HepG2 (cell line): ENCODE measurements at regions not wholly inside any gene's neighbourhood (a gene's known extent, or its start where the extent isn't known, plus 50 kb on each side); places are given as distances from the start of the nearest gene placed in this dataset.

ENCODE experiments used
- ATAC-seq: fragments of 200-7000 bp; cut with Tn5 transposase; 3 replicates; pipeline ENCODE4 v1.9.1; 2020; ENCODE audit warnings: mild to moderate bottlenecking, moderate library complexity
- BruUV-seq: library from RNA; stranded (reverse); fragments of 400-500 nt; replicated peaks from 2 replicates; lab custom pipeline; 2021; lab: Mats Ljungman, UMichigan
- CTCF ChIA-PET: fragments of 300-600 bp; formaldehyde crosslinking; extraction: SDS; loops from one replicate; lab custom pipeline; 2021; ENCODE audit warnings: low total read pairs, inconsistent platforms, low intra/inter-chr PET ratio; lab: Yijun Ruan, JAX
- POLR2A ChIA-PET: fragments of 350-600 bp; sonication (Branson Sonifier 250); formaldehyde crosslinking; loops from one replicate; lab custom pipeline; 2020; ENCODE audit warnings: antibody characterized with exemption, inconsistent platforms; lab: Yijun Ruan, JAX
- DNase-seq: peaks from one replicate; pipeline ENCODE4 v3.0.0-alpha.2; 2015; ENCODE audit warnings: low spot score
- FAIRE-seq: peaks from 3 replicates; lab custom pipeline; 2011; peaks lifted over from hg19 to GRCh38; lab: Jason Lieb, UNC
- H2AFZ ChIP-seq: one replicate; pipeline ENCODE4 v1.6.1; 2011; ENCODE audit warnings: low read length, inconsistent platforms
- H3K27ac ChIP-seq: fragments of 300-600 bp; 3 replicates; pipeline ENCODE4 v1.8.0; 2011; ENCODE audit warnings: mixed run types, mild to moderate bottlenecking, mixed read lengths, low read length, inconsistent platforms; ENCODE audit not compliant: insufficient read depth; ENCODE audit errors: extremely low read length
- H3K27me3 ChIP-seq, 2 experiments: fragments of 200-600 bp in 1 of 2; 2 replicates in 1 of 2; 3 replicates in 1 of 2; pipeline versions ENCODE4 v1.6.0 to v1.8.0; 2011; ENCODE audit warnings: low read length in 2 of 2, mild to moderate bottlenecking in 2 of 2, moderate library complexity in 2 of 2, inconsistent platforms in 1 of 2; ENCODE audit not compliant: insufficient read depth in 2 of 2, control insufficient read depth in 1 of 2
- H3K36me3 ChIP-seq, 2 experiments: fragments of 200-600 bp in 1 of 2; replicated peaks in 1 of 2; 2 replicates in 1 of 2; 3 replicates in 1 of 2; pipeline versions ENCODE4 v1.5.1 to v1.8.0; 2011; ENCODE audit warnings: low read length in 2 of 2, inconsistent platforms in 1 of 2; ENCODE audit not compliant: insufficient read depth in 2 of 2, control insufficient read depth in 1 of 2
- H3K4me1 ChIP-seq: 2 replicates; pipeline ENCODE4 v1.5.1; 2012; ENCODE audit warnings: low read length, inconsistent platforms; ENCODE audit not compliant: insufficient read depth
- H3K4me2 ChIP-seq: 2 replicates; pipeline ENCODE4 v1.6.0; 2011; ENCODE audit warnings: low read depth, low read length, inconsistent platforms
- H3K4me3 ChIP-seq, 3 experiments: fragments of 200-600 bp in 1 of 3; sonication (generic), shearing (Covaris generic) in 1 of 3; replicated peaks in 1 of 3; 2 replicates each; pipeline ENCODE4 v1.5.1; 2011 to 2016; ENCODE audit warnings: low read length in 3 of 3, inconsistent platforms in 2 of 3, low read depth in 2 of 3, mild to moderate bottlenecking in 2 of 3, control low read depth in 1 of 3, mixed read lengths in 1 of 3; ENCODE audit not compliant: insufficient read depth in 1 of 3
- H3K79me2 ChIP-seq: one replicate; pipeline ENCODE4 v1.6.1; 2011; ENCODE audit warnings: low read length, inconsistent platforms; ENCODE audit not compliant: insufficient read depth
- H3K9ac ChIP-seq: 2 replicates; pipeline ENCODE4 v1.6.0; 2011; ENCODE audit warnings: mild to moderate bottlenecking, low read depth, low read length, inconsistent platforms; ENCODE audit not compliant: insufficient read depth
- H3K9me3 ChIP-seq: 2 replicates; pipeline ENCODE4 v1.5.1; 2012; ENCODE audit warnings: mild to moderate bottlenecking, low read length
- H4K20me1 ChIP-seq: 2 replicates; pipeline ENCODE4 v1.6.0; 2011; ENCODE audit warnings: inconsistent platforms, mild to moderate bottlenecking, low read length, moderate library complexity; ENCODE audit not compliant: insufficient read depth
- EEA1 ChIP-seq: sonication (generic); formaldehyde crosslinking; IDR thresholded peaks from 2 replicates; pipeline ENCODE4 v1.5.1; 2020; ENCODE audit warnings: mild to moderate bottlenecking, missing genetic modification reagents, borderline replicate concordance
- HES4 ChIP-seq: sonication (generic); formaldehyde crosslinking; IDR thresholded peaks from 2 replicates; pipeline ENCODE4 v1.9.0; 2021; ENCODE audit warnings: mild to moderate bottlenecking, missing genetic modification reagents, borderline replicate concordance
- IRF2 ChIP-seq: IDR thresholded peaks from 2 replicates; pipeline ENCODE4 v1.6.1; 2018; ENCODE audit warnings: missing genetic modification reagents, missing compliant biosample characterization
- MBNL3 ChIP-seq: fragments of 250-450 bp; sonication (Bioruptor Pico); conservative IDR thresholded peaks from 2 replicates; pipeline ENCODE4 v1.8.0; 2022; ENCODE audit warnings: mild to moderate bottlenecking, inconsistent platforms
- PHB2 ChIP-seq: fragments of 450-650 bp; IDR thresholded peaks from 2 replicates; pipeline ENCODE4 v1.6.1; 2018; ENCODE audit not compliant: partially characterized antibody
- POLR2AphosphoS2 ChIP-seq: IDR thresholded peaks from 2 replicates; pipeline ENCODE4 v1.6.1; 2011; ENCODE audit warnings: low read depth, low read length, improper control_type of control experiment
- SNAPC2 ChIP-seq: sonication (generic); formaldehyde crosslinking; IDR thresholded peaks from 2 replicates; pipeline ENCODE4 v1.8.1; 2022; ENCODE audit warnings: mild to moderate bottlenecking, missing genetic modification reagents
- SRSF1 ChIP-seq: fragments of 200-400 bp; formaldehyde crosslinking; optimal IDR thresholded peaks from 2 replicates; pipeline ENCODE3; 2017; ENCODE audit warnings: mild to moderate bottlenecking, low read depth, low read length, moderate library complexity
- ZBTB7B ChIP-seq: sonication (generic); formaldehyde crosslinking; IDR thresholded peaks from 2 replicates; pipeline ENCODE4 v1.4.0; 2020; ENCODE audit warnings: missing genetic modification reagents
- ZNF598 ChIP-seq: sonication (generic); formaldehyde crosslinking; IDR thresholded peaks from 2 replicates; pipeline ENCODE4 v1.5.1; 2020; ENCODE audit warnings: mild to moderate bottlenecking, missing genetic modification reagents, borderline replicate concordance
- ZSCAN12 ChIP-seq: sonication (generic); formaldehyde crosslinking; IDR thresholded peaks from 2 replicates; pipeline ENCODE4 v1.9.0; 2021; ENCODE audit warnings: mild to moderate bottlenecking, missing genetic modification reagents
- WGBS: methylation state at CpG from one replicate; pipeline ENCODE4 v1.1.6; 2017; ENCODE audit warnings: low lambda C conversion rate; 5-methylcytosine and 5-hydroxymethylcytosine counted together
- in situ Hi-C: cut with HindIII; loops from 2 replicates; pipeline ENCODE4 v1.10.0; 2017; ENCODE audit warnings: low pct_unique_long_range_greater_than_20kb; ENCODE audit not compliant: extremely low pct_ligation_motif_present
- intact Hi-C: fragments of 100-400 bp; cut with micrococcal nuclease; formaldehyde crosslinking; loops from one replicate; pipeline ENCODE4 v1.10.0; 2022; ENCODE audit not compliant: unreplicated experiment
- TF ChIP-seq, protein P1 (sequence below): sonication (generic); formaldehyde crosslinking; IDR thresholded peaks from 2 replicates; pipeline ENCODE4 v1.4.0; 2020; ENCODE audit warnings: missing genetic modification reagents, low read depth, mild to moderate bottlenecking, borderline replicate concordance
- TF ChIP-seq, protein P2 (sequence below): sonication (generic); formaldehyde crosslinking; IDR thresholded peaks from 2 replicates; pipeline ENCODE4; 2020; ENCODE audit warnings: missing genetic modification reagents, mild to moderate bottlenecking, borderline replicate concordance
- TF ChIP-seq, protein P3 (sequence below): fragments of 450-650 bp; IDR thresholded peaks from 2 replicates; pipeline ENCODE4 v1.6.1; 2017
- TF ChIP-seq, protein P4 (sequence below): sonication (generic); formaldehyde crosslinking; IDR thresholded peaks from 2 replicates; pipeline ENCODE4 v1.5.1; 2020; ENCODE audit warnings: missing genetic modification reagents, mild to moderate bottlenecking, borderline replicate concordance

DNA sequence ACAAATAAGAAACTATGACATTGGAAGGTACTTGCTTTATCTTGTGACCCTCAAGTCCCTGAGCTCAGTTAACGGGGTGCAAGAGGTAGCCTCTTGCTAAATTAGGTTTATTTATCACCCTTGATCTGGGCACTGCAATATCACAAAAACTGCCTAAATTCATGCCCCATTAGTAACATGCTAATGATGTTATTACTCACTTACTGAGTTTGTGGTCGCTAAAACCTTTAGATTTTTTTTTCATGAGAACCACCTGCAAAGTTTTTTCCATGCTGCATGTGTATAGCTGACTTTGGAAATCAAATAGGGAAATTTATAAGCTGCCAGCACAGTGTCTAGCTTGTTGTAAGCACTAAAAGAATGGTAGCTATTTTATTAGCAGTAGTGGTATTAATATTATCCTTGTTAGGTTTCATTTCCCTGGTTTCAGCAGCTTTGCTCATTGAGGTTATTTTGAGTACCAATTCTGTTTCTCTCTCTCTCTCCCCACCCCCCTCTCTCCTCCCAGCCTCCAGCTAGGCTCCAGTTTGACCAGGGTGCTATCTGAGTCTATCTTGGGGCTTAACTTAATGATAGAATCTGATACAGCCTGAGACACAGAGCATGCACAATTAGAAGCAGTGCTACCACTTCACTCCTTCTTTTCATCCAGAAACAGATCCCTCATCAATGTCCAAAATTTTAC is 88.7 kb upstream of the ATP8B1 start (continued):
- TF ChIP-seq POLR2AphosphoS2 (no peak), HES4 (CRISPR knock-in tag) (no peak), ZSCAN12 (no peak), SRSF1 (no peak), EEA1 (CRISPR knock-in tag) (no peak)
- TF ChIP-seq, protein P1, sequence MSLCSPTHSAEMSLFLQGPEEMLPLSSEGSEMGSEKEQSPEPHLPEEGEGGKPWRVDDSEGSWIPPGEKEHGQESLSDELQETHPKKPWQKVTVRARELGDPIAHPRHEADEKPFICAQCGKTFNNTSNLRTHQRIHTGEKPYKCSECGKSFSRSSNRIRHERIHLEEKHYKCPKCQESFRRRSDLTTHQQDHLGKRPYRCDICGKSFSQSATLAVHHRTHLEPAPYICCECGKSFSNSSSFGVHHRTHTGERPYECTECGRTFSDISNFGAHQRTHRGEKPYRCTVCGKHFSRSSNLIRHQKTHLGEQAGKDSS, result no peak

DNA sequence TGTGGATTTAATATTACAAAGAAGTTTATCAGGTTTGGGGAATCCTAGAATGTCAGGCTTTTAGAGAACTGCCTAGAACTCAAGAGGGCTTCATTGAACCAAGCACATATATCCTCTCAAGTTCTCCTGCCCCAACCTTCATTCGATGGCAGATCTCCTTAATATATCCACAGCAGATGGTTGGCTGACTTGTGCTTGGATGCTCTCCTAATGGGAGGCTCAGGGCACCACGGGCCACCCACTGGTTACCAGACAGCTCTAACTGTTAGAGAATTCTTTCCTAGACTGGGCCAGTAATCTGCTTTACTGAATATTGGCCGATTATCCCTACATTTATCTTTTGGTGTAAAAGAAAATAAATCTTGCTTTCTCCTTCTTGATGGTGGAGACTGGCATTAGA is 87.2 kb upstream of the ATP8B1 start:
- DNase-seq, result no peak
- Histone ChIP-seq H2AFZ (no peak overlapping the region), H3K4me3 (no peak overlapping the region), H3K79me2 (no peaks in the 10 kb centered on the region), H4K20me1 (no peaks in the 10 kb centered on the region), H3K9ac (no peak overlapping the region), H3K9me3 (peaks cover 7% of the 10 kb centered on the region), H3K4me1 (peaks cover 5% of the 10 kb centered on the region; the same call in 1 of the 2 replicates), H3K27me3 (no peaks in the 10 kb centered on the region), H3K36me3 (no peaks in the 10 kb centered on the region), H3K27ac (no peak overlapping the region), H3K4me2 (no peak overlapping the region)
- TF ChIP-seq MBNL3 (CRISPR knock-in tag), result no peak
- no peak for TF ChIP-seq ZBTB7B
- TF ChIP-seq ZNF598 (CRISPR knock-in tag), result no peak
- TF ChIP-seq, protein P2, sequence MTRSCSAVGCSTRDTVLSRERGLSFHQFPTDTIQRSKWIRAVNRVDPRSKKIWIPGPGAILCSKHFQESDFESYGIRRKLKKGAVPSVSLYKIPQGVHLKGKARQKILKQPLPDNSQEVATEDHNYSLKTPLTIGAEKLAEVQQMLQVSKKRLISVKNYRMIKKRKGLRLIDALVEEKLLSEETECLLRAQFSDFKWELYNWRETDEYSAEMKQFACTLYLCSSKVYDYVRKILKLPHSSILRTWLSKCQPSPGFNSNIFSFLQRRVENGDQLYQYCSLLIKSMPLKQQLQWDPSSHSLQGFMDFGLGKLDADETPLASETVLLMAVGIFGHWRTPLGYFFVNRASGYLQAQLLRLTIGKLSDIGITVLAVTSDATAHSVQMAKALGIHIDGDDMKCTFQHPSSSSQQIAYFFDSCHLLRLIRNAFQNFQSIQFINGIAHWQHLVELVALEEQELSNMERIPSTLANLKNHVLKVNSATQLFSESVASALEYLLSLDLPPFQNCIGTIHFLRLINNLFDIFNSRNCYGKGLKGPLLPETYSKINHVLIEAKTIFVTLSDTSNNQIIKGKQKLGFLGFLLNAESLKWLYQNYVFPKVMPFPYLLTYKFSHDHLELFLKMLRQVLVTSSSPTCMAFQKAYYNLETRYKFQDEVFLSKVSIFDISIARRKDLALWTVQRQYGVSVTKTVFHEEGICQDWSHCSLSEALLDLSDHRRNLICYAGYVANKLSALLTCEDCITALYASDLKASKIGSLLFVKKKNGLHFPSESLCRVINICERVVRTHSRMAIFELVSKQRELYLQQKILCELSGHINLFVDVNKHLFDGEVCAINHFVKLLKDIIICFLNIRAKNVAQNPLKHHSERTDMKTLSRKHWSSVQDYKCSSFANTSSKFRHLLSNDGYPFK (CRISPR knock-in tag), result no peak
- TF ChIP-seq, protein P3, sequence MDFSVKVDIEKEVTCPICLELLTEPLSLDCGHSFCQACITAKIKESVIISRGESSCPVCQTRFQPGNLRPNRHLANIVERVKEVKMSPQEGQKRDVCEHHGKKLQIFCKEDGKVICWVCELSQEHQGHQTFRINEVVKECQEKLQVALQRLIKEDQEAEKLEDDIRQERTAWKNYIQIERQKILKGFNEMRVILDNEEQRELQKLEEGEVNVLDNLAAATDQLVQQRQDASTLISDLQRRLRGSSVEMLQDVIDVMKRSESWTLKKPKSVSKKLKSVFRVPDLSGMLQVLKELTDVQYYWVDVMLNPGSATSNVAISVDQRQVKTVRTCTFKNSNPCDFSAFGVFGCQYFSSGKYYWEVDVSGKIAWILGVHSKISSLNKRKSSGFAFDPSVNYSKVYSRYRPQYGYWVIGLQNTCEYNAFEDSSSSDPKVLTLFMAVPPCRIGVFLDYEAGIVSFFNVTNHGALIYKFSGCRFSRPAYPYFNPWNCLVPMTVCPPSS, result no peak
- TF ChIP-seq PHB2, result no peak
- no peak for TF ChIP-seq SNAPC2 (CRISPR knock-in tag)
- TF ChIP-seq IRF2 (CRISPR knock-in tag), result no peak
- TF ChIP-seq, protein P4, sequence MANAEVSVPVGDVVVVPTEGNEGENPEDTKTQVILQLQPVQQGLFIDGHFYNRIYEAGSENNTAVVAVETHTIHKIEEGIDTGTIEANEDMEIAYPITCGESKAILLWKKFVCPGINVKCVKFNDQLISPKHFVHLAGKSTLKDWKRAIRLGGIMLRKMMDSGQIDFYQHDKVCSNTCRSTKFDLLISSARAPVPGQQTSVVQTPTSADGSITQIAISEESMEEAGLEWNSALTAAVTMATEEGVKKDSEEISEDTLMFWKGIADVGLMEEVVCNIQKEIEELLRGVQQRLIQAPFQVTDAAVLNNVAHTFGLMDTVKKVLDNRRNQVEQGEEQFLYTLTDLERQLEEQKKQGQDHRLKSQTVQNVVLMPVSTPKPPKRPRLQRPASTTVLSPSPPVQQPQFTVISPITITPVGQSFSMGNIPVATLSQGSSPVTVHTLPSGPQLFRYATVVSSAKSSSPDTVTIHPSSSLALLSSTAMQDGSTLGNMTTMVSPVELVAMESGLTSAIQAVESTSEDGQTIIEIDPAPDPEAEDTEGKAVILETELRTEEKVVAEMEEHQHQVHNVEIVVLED (CRISPR knock-in tag), result no peak
- no TSS peak for BruUV-seq
- 5% methylated on average over 2 of the region's 3 CpGs for WGBS
- intact Hi-C loops, result no loop called here
- ChIA-PET POLR2A (no interaction called here), CTCF (no interaction called here)
- in situ Hi-C loops, result loop anchor here (25.0 kb wide), 1 partner anchor 222 kb away; no protein-coding TSS in a partner anchor
- no peak for FAIRE-seq
- no peak for ATAC-seq
